ENCODE measurements at regions not wholly inside any gene's neighbourhood (a gene's known extent, or its start where the extent isn't known, plus 50 kb on each side); places are given as distances from the start of the nearest gene placed in this dataset.

DNA sequence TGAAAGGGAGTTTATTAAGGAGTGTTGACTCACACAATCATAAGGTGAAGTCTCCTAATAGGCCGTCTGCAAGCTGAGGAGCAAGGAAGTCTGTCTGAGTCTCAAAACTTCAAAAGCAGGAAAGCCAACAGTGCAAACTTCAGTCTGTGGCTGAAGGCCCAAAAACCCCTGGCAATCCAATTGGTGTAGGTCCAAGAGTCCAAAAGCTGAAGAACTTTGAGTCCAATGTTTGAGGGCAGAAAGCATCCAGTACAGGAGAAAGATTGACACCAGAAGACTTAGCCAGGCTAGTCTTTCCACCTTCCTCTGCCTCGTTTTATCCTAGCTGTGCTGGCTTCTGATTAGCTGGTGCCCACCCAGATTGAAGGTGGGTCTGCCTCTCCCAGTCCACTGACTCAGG lies 535.2 kb downstream of the ARAP2 start:
- TF ChIP-seq GATA2 (IDR thresholded peaks at IDR 0.05; ENCODE audit: low read depth, low read length) (no peak), GATA3 (IDR thresholded peaks at IDR 0.05; ENCODE audit: low read depth, low read length) (no peak)

DNA sequence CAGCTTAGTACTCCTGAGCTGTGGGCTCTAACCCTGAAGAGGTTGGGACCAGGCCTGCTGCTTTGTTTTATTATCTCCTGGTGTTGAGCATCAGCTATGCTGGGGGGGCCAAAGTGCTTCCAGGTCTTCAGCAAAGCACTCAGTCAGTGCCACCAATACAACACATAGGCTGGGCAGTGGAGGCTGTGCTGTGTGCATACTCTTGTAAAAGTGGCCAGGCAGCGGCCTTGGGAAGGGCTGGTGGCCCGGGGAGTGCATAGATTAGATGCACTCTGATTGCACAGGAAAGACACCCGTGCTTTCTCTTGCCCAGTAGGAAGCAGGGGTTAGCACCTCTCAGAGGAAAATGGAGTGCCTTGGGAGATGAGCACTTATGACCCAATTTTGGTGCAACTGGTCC lies 534.0 kb downstream of the ARAP2 start:
- TF ChIP-seq GATA3 (IDR thresholded peaks at IDR 0.05; ENCODE audit: low read depth, low read length) (no peak), GATA2 (IDR thresholded peaks at IDR 0.05; ENCODE audit: low read depth, low read length) (no peak)

DNA sequence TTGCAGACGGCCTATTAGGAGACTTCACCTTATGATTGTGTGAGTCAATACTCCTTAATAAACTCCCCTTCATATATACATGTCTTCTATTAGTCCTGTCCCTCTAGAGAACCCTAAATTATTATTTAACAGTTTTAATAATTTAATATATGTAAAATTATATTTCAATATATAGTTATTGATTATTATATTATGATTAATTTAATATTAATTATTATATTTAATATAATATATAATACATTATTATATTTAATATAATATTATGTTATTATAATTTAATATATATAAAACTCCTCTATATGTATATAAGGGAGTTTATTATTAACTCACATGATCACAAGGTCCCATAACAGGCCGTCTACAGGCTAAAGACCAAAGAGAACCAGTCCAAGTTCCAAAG lies 533.2 kb downstream of the ARAP2 start:
- TF ChIP-seq GATA3 (IDR thresholded peaks at IDR 0.05; ENCODE audit: low read depth, low read length) = no peak
- TF ChIP-seq GATA2 (IDR thresholded peaks at IDR 0.05; ENCODE audit: low read depth, low read length) = no peak

DNA sequence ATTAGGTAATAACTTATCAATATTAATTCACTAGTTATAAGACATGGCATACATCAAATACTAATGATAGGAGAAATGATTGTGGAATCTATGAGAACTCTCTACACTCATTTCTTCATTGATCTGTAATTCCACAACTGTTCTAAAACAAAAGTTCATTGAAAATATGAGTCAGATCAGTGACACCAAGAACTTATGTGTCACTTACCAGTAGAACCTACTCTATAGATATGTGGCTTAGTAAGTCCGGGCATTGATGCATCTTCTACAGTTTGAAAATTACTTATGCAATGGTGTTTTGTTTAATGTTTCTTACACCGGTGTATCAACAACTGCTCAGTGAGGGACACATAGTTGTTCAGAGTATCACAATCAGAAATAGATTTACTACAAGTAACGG lies 520.3 kb downstream of the ARAP2 start:
- TF ChIP-seq GATA3 (IDR thresholded peaks at IDR 0.05; ENCODE audit: low read depth, low read length) = no peak
- no peak for TF ChIP-seq GATA2 (IDR thresholded peaks at IDR 0.05; ENCODE audit: low read depth, low read length)

DNA sequence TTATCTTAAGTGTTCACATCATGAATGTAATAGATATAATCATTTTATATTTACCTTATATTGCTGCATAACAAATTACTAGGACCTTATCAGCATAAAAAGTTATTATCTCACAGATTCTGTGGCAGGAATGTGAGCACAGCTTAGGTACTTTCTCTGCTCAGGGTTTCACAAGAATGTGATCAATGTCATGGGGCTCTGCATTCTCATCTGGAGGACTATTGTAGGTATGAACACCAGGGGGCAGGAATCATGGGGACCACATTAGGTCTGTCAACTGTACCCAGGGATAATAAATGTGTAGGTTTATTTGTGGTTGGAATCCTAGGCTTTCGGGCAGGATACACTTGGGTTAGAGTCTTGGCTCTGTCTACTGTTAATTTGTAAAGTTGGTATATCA lies 519.2 kb downstream of the ARAP2 start:
- TF ChIP-seq GATA3 (IDR thresholded peaks at IDR 0.05; ENCODE audit: low read depth, low read length) (no peak), GATA2 (IDR thresholded peaks at IDR 0.05; ENCODE audit: low read depth, low read length) (no peak)

DNA sequence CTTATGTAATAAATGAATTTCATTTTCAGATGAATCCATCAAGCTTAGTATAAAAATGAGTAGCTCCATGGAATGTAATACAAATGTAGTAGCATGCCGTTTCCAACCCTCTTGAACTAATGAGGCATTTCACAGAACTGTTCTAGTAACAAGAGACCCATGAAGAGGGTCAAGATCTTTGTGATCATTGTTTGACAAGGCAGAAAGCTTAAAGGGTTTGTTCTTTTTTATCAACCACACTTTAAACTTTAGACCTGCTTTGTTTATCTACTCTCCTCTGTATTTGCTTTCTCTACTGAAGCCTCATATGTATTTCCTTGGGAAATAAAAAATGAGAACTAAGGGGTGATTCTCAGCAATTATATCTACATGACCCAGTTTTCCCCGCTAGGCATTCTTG lies 513.9 kb downstream of the ARAP2 start:
- TF ChIP-seq GATA2 (IDR thresholded peaks at IDR 0.05; ENCODE audit: low read depth, low read length) (no peak), GATA3 (IDR thresholded peaks at IDR 0.05; ENCODE audit: low read depth, low read length) (no peak)

DNA sequence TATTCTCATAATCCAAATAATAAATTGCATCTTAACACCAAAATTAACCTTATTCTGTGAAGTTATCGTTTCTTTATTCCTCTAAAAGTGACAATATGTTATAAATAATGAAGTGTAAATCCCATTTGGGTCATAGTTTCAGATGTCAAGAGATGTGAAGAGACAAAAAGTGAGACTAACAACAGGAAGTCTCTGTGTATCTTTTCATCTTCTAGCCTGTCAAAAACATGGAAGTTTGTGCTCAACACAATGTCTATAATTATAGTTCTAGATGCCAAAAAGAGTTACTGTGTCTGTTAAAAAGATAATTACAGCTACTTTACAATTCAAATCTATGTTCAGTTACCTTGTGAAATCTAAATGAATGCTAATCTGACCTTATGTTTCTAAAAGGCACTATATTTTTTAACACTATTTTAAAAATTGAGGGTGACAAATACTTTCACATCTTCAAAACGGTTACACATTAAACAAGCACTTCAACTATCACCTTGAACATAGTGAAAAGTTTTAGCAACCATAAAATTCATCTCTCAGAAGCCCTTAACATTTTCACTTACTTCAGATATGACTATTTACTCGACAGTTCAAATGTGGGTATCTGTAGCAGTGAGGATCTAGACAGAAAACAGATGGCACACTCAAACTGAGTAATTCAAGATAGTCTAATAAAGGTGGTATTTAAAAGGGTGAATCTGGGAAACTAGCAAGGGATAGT lies 509.8 kb downstream of the ARAP2 start:
- no peak for TF ChIP-seq GATA2 (IDR thresholded peaks at IDR 0.05; ENCODE audit: low read depth, low read length)
- TF ChIP-seq GATA3 (IDR thresholded peaks at IDR 0.05; ENCODE audit: low read depth, low read length) = no peak

DNA sequence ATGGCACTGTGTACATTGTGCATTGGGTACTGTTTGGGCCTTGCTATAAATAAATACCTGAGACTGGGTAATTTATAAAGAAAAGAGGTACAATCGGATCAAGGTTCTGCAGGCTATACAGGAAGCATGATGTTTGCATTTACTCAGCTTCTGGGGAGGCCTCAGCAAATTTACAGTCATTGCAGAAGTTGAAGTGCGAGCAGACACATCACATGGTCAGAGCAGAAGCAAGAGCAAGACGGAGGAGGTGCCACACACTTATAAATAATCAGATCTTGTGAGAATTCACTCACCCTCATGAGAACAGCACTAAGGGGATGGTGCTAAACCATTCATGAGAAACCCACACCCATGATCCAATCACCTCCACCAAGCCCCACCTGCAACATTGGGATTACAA lies 505.0 kb downstream of the ARAP2 start:
- no peak for TF ChIP-seq GATA3 (IDR thresholded peaks at IDR 0.05; ENCODE audit: low read depth, low read length)
- TF ChIP-seq GATA2 (IDR thresholded peaks at IDR 0.05; ENCODE audit: low read depth, low read length) = no peak

DNA sequence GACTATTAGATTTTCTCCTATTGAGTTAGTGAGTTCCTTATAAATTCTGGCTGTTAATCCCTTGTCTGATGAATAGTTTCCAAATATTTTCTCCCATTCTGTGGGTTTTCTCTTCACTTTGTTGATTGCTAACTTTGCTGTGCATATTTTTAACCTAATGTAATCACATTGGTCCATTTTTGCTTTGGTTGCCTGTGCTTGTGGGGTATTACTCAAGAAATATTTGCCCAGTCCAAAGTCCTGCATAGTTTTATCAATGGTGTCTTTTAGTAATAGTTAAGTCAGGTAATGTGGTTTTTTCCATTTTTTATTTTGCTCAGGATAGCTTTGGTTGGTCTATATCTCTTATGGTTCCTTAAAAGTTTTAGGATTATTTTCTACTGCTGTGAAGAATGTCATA lies 490.3 kb downstream of the ARAP2 start:
- TF ChIP-seq GATA3 (IDR thresholded peaks at IDR 0.05; ENCODE audit: low read depth, low read length) = no peak

DNA sequence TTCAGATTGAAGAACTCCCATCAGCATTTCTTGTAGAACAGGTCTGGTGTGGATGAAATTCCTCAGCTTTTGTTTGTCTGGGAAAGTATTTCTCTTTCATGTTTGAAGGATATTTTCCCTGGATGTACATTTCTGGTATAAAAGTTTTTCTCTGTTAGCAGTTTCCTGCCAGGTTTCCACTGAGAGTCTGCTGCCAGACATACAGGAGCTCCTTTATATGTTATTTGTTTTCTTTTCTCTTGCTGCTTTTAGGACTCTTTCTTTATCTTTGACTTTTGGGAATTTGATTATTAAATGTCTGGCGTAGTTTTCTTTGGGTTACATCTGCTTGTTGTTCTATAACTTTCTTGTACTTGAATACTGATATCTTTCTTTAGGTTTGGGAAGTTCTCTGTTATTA lies 486.5 kb downstream of the ARAP2 start:
- TF ChIP-seq GATA3 (IDR thresholded peaks at IDR 0.05; ENCODE audit: low read depth, low read length) (no peak), GATA2 (IDR thresholded peaks at IDR 0.05; ENCODE audit: low read depth, low read length) (no peak)

DNA sequence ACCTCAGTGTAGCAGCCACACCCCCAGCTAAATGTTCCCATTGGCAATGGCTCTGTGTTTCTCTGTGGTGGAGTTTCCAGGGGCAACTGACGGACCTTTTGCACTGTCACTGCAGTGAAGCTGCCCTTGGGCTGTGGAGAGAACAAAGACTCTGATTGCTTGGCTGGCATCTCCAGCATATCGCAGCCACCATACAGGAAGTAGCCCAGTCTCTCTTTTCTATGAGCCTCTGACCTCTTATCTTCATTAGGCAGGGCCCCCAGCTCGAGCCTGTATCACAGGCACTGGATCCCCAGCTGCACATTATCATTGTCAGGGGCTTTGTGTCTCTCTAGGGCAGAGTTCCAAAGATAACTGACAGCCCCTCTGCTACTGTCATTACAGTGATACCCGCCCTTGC lies 483.5 kb downstream of the ARAP2 start:
- TF ChIP-seq GATA3 (IDR thresholded peaks at IDR 0.05; ENCODE audit: low read depth, low read length) (no peak), GATA2 (IDR thresholded peaks at IDR 0.05; ENCODE audit: low read depth, low read length) (no peak)

DNA sequence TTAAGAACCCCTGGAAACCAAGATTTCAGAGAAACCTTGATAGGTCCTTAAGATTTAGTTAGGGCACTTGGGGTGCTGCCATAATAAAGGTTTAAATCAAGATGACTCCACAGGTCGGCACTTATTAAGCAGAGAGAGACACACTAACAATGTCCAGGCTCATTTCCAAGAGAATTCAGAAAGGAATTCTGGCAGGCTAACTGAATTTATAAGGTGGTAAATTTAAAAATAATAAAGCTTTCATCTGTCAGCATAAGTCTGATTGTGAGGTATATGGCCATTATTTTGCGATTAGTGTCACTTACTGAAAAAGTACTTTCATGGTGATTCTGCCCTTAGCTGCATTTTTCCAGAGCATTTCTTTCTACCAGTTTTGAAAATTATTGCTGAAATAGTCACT lies 472.7 kb downstream of the ARAP2 start:
- no peak for TF ChIP-seq GATA3 (IDR thresholded peaks at IDR 0.05; ENCODE audit: low read depth, low read length)
- no peak for TF ChIP-seq GATA2 (IDR thresholded peaks at IDR 0.05; ENCODE audit: low read depth, low read length)

DNA sequence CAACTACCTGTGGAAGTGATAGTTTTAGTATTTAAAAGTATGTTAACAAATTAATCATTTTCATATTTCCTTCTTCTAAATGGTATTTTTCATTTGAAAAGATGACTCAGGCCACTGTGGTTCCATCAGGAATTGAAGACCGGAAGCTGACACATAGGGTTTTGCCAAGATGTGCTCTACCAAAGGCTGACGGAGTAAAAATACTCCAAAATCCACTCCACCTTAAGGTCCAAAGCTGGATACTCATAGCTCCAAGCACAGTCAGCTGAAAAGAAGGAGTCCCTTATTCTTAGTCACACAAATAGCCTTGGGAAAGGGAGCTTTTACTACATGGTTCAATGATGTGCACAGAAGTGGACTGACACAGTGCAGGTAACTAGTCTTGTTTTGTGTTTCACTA lies 472.0 kb downstream of the ARAP2 start:
- TF ChIP-seq GATA3 (IDR thresholded peaks at IDR 0.05; ENCODE audit: low read depth, low read length) = no peak
- TF ChIP-seq GATA2 (IDR thresholded peaks at IDR 0.05; ENCODE audit: low read depth, low read length) = no peak

DNA sequence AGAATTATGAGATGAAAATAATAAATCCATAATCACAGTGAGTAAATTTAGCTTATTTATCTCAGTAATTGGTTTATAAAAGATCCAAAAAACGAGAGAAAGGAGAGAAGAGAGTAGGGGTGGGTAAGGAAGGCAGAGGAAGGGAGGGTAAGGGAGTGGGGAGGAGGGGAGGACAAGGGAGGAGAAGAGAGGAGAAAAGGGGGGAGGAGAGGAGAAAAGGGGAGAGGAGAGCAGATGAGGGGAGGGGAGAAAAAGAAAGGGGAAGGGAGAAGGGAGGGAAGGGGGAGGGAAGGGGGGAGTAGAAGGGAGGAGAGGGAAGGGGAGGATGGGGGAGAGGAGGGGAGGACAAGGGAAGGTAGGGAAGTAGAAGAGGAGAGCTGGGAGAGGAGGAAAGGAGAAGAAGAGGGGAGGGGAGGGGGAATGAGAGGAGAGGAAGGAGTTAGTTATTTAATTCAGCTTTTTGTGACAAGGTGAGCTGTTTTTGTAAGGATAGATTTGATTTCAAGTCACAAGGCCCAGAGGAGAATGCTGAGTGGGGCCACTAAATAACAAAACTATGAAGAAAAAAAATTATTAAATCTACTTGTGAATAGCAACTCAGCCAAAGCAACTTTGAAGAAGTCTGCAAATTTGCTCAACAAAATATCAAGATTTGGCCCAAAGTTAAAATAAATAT lies 454.3 kb downstream of the ARAP2 start:
- no peak for TF ChIP-seq GATA3 (IDR thresholded peaks at IDR 0.05; ENCODE audit: low read depth, low read length)
- TF ChIP-seq GATA2 (IDR thresholded peaks at IDR 0.05; ENCODE audit: low read depth, low read length) = no peak

DNA sequence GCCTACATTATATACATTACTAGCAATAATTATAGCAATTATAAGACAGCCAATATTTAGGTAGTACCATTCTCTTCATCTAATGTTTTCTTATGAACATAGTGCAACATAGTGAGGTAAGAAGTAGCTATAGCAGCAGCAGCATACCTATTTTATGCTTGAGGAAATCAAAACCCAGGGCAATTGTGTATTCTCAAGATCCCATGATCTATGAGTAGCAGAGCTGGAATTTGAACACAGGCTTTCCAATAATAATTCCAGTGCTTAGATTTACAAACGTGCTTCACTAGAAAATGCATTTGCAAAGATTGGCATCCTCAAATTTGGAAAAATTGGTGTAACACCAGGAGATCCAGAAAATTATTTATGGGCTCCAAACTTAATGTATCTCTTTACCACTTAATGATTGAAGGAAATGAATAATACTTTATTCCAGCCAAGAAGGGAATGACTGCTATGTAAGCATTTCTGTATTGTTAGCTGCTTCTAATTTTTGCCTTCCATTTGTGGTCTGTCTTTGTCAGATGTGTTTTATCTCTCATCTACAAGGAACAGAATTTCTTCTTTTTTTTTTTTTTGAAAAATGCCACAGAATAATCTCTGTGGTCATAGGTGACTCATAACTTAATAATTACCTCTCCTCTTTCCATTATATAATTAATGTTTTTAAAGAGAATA lies 451.1 kb downstream of the ARAP2 start:
- TF ChIP-seq GATA2 (IDR thresholded peaks at IDR 0.05; ENCODE audit: low read depth, low read length) = no peak
- no peak for TF ChIP-seq GATA3 (IDR thresholded peaks at IDR 0.05; ENCODE audit: low read depth, low read length)

Measured in SH-SY5Y (cell line).